Suprapubic skin (tissue), 4 donors: ENCODE measurements at regions not wholly inside any gene's neighbourhood (a gene's known extent, or its start where the extent isn't known, plus 50 kb on each side); places are given as distances from the start of the nearest gene placed in this dataset.

Experiments used
- DNase-seq, 2 donors: peaks; one replicate each; pipeline ENCODE4 v3.0.0-alpha.2; 2019; ENCODE audit warnings: low spot score in 2 of 2
- H3K27ac ChIP-seq: fragments of 200-600 bp; sonication (generic); one replicate; pipeline ENCODE4 v1.5.1; 2019
- H3K27me3 ChIP-seq: fragments of 200-600 bp; sonication (generic); one replicate; pipeline ENCODE4 v1.5.1; 2019
- H3K36me3 ChIP-seq: fragments of 200-600 bp; sonication (generic); one replicate; pipeline ENCODE4 v1.5.1; 2019
- H3K4me1 ChIP-seq: fragments of 200-600 bp; sonication (generic); one replicate; pipeline ENCODE4 v1.5.1; 2019
- H3K4me3 ChIP-seq: fragments of 200-600 bp; sonication (generic); one replicate; pipeline ENCODE4 v1.5.1; 2019; ENCODE audit warnings: mild to moderate bottlenecking
- H3K9me3 ChIP-seq: fragments of 200-600 bp; sonication (generic); one replicate; pipeline ENCODE4 v1.5.1; 2019
- EP300 ChIP-seq: sonication (generic); formaldehyde crosslinking; IDR thresholded peaks from one replicate; pipeline ENCODE4 v1.6.1; 2017; ENCODE audit warnings: antibody characterized with exemption
- POLR2A ChIP-seq, 2 donors: fragments of 450-650 bp; IDR thresholded peaks; one replicate each; pipeline ENCODE4 v1.6.1; 2017; ENCODE audit warnings: antibody characterized with exemption in 2 of 2, mild to moderate bottlenecking in 2 of 2, moderate library complexity in 2 of 2
- POLR2AphosphoS5 ChIP-seq, 3 donors: sonication (generic); formaldehyde crosslinking; IDR thresholded peaks; one replicate each; pipeline ENCODE4 v1.6.1; 2017; ENCODE audit warnings: antibody characterized with exemption in 3 of 3
- WGBS: methylation state at CpG from one replicate; pipeline ENCODE4 v1.1.5; 2018; 5-methylcytosine and 5-hydroxymethylcytosine counted together
- TF ChIP-seq, protein P1 (sequence below), 2 donors: fragments of 200-600 bp in 1 of 2; fragments of 450-650 bp in 1 of 2; sonication (generic) in 1 of 2; IDR thresholded peaks; one replicate each; pipeline ENCODE4 v1.5.1; 2016 to 2019; ENCODE audit warnings: antibody characterized with exemption in 2 of 2, mild to moderate bottlenecking in 1 of 2, moderate library complexity in 1 of 2

DNA sequence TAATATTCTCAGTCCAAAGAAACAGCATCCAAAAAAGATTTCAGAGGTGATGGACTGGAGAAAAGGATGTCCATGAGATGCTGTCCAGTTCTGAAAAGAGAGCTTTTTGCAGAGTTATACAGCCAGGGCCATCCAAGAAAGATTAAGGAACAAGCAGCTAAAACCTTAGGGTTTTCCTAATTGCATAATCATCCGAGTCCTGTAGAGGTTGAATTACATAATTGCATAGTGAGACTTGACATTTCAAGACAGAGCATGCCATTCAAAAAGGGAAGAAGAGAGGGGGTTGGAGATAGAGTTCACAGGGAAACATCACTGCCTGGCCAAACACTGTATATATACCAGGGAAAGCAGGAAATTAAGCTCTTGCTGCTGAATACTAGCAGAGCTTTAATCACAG, 1729.2 kb upstream of the WWC1 start:
- 19% methylated on average over 1 of the region's 1 CpG for WGBS
- TF ChIP-seq, protein P1, sequence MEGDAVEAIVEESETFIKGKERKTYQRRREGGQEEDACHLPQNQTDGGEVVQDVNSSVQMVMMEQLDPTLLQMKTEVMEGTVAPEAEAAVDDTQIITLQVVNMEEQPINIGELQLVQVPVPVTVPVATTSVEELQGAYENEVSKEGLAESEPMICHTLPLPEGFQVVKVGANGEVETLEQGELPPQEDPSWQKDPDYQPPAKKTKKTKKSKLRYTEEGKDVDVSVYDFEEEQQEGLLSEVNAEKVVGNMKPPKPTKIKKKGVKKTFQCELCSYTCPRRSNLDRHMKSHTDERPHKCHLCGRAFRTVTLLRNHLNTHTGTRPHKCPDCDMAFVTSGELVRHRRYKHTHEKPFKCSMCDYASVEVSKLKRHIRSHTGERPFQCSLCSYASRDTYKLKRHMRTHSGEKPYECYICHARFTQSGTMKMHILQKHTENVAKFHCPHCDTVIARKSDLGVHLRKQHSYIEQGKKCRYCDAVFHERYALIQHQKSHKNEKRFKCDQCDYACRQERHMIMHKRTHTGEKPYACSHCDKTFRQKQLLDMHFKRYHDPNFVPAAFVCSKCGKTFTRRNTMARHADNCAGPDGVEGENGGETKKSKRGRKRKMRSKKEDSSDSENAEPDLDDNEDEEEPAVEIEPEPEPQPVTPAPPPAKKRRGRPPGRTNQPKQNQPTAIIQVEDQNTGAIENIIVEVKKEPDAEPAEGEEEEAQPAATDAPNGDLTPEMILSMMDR (IDR thresholded peaks at IDR 0.05), result no peak
- TF ChIP-seq POLR2A (IDR thresholded peaks at IDR 0.05) (no peak), EP300 (no peak)
- H3K27ac ChIP-seq, result no peak overlapping the region
- no peaks in the 10 kb centered on the region for H3K36me3 ChIP-seq
- no peak for DNase-seq
- no peaks in the 10 kb centered on the region for H3K9me3 ChIP-seq
- H3K4me1 ChIP-seq, result no peaks in the 10 kb centered on the region
- H3K27me3 ChIP-seq, result no peaks in the 10 kb centered on the region
- no peak overlapping the region for H3K4me3 ChIP-seq

DNA sequence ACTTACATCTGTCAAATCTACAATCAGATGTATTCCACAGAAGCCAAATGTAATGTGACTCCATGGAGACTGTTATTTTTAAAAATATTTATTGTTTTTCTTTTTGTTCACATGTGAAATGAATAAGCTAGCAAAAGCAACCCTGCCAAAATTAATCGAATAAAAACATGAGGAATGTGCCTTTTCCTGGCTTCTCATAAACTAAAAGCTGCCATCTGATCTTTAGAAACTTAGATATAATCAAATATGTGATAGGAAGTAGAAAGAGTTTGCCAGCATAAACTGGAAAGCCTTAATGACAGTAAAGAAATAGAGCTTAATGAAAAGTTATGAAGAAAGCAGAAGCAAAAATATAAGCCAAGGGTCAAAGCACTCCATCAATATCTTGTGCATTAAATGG, 1724.7 kb upstream of the WWC1 start:
- 19% methylated on average over 1 of the region's 1 CpG for WGBS
- TF ChIP-seq, protein P1 (IDR thresholded peaks at IDR 0.05), result no peak
- TF ChIP-seq POLR2A (IDR thresholded peaks at IDR 0.05) (no peak), POLR2AphosphoS5 (IDR thresholded peaks at IDR 0.05) (no peak), EP300 (no peak)
- no peak overlapping the region for H3K4me3 ChIP-seq
- no peaks in the 10 kb centered on the region for H3K4me1 ChIP-seq
- H3K9me3 ChIP-seq, result no peaks in the 10 kb centered on the region
- H3K27me3 ChIP-seq, result no peaks in the 10 kb centered on the region
- H3K36me3 ChIP-seq, result no peaks in the 10 kb centered on the region
- DNase-seq, result no peak
- no peak overlapping the region for H3K27ac ChIP-seq

DNA sequence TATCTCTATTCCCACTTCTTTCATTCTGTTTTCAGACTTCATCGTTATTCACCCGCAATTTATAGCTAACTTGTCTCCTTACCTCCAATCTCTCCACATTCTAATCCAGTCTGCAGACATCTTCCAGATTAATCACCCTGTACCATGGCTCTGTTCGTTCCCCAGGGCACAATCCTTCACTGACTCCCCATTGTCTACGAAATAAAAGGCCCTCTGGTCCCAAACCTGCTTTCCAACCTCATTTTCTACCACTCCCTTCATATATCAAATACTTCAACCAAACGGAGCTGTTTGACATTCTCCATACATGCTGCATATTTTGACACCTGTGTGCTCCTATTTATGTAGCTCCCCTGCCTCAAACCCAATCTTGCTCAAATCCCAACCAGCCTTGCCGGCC, 1720.6 kb upstream of the WWC1 start:
- TF ChIP-seq POLR2A (IDR thresholded peaks at IDR 0.05), result no peak
- TF ChIP-seq POLR2AphosphoS5 (IDR thresholded peaks at IDR 0.05), result no peak
- no peak for TF ChIP-seq EP300
- TF ChIP-seq, protein P1 (IDR thresholded peaks at IDR 0.05), result no peak
- Histone ChIP-seq H3K27ac (no peak overlapping the region), H3K36me3 (no peaks in the 10 kb centered on the region), H3K27me3 (no peaks in the 10 kb centered on the region), H3K9me3 (no peaks in the 10 kb centered on the region), H3K4me3 (no peak overlapping the region), H3K4me1 (no peaks in the 10 kb centered on the region)
- 49% methylated on average over 6 of the region's 6 CpGs for WGBS
- no peak for DNase-seq

DNA sequence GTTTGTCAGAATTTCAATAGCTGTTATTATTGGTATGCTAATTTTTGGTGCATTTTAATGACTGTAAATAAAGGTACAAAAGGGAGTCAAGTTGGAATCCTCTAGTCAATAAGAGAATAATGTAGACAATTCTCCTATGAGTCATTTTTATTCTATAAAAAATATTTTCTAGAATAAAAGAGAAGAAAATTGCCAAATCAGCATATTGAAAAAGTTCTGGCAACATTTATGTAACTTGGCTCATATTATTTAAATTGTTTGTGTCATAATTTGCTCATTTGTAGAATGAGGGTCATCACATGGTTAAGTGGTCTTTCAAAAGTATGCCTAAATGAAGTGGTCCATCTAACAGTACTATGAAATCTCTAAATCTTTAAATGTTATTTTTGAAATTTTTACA, 1719.8 kb upstream of the WWC1 start:
- no peak for DNase-seq
- Histone ChIP-seq H3K36me3 (no peaks in the 10 kb centered on the region), H3K9me3 (no peaks in the 10 kb centered on the region), H3K27me3 (no peaks in the 10 kb centered on the region), H3K27ac (no peak overlapping the region), H3K4me3 (no peak overlapping the region), H3K4me1 (no peaks in the 10 kb centered on the region)
- TF ChIP-seq, protein P1 (IDR thresholded peaks at IDR 0.05), result no peak
- TF ChIP-seq POLR2AphosphoS5 (IDR thresholded peaks at IDR 0.05) (no peak), POLR2A (IDR thresholded peaks at IDR 0.05) (no peak), EP300 (no peak)

DNA sequence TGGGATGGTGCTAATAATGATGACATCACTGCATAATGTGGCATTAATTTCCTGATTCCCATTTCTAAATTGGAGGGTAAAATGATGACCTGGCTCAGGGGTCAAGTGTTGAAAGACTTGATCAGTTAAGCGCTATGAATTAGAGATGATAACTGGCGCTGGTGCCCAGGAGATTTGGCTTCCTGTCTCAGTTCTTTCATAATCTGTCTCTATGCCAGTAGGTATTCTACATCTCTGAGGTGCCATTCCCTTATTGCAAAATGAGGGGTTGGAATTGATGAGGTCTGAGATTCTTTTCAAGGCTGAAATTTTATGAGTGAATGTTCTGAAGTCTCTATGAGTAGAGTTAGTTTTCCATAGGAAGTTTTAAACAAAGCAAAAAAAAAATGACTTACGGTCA, 1715.1 kb upstream of the WWC1 start:
- H3K9me3 ChIP-seq, result peaks cover 3% of the 10 kb centered on the region
- TF ChIP-seq, protein P1 (IDR thresholded peaks at IDR 0.05), result no peak
- no peak for TF ChIP-seq EP300
- TF ChIP-seq POLR2AphosphoS5 (IDR thresholded peaks at IDR 0.05), result no peak
- no peak for TF ChIP-seq POLR2A (IDR thresholded peaks at IDR 0.05)
- no peaks in the 10 kb centered on the region for H3K27me3 ChIP-seq
- no peaks in the 10 kb centered on the region for H3K36me3 ChIP-seq
- DNase-seq, result no peak
- no peak overlapping the region for H3K4me3 ChIP-seq
- no peak overlapping the region for H3K27ac ChIP-seq
- 83% methylated on average over 3 of the region's 3 CpGs for WGBS
- H3K4me1 ChIP-seq, result no peaks in the 10 kb centered on the region
